ENCODE measurements at regions not wholly inside any gene's neighbourhood (a gene's known extent, or its start where the extent isn't known, plus 50 kb on each side); places are given as distances from the start of the nearest gene placed in this dataset.

GRCh38 chr10:109207361-109207760 is 716.0 kb downstream of the XPNPEP1 start:
- TF ChIP-seq POLR2A (IDR thresholded peaks at IDR 0.05): no peak
- TF ChIP-seq CTCF (IDR thresholded peaks at IDR 0.05): no peak
- TF ChIP-seq EP300 (IDR thresholded peaks at IDR 0.05): no peak

All from tibial nerve (tissue), 4 donors.